ENCODE measurements at regions not wholly inside any gene's neighbourhood (a gene's known extent, or its start where the extent isn't known, plus 50 kb on each side); places are given as distances from the start of the nearest gene placed in this dataset.
"Not testable (repeated sequence)": the region's sequence is repeated elsewhere in the genome, so short reads cannot be mapped to it uniquely, and the experiment has no call there.

- H4K91ac ChIP-seq (ENCODE audit: insufficient read depth, low read depth, low read length); dilution Hi-C loops (cut with HindIII; ENCODE audit: low sequenced_read_pairs, unreplicated experiment); ATAC-seq (ENCODE audit: low read depth); H2BK5ac ChIP-seq (ENCODE audit: low read depth, low read length, poor library complexity, severe bottlenecking); H4K20me1 ChIP-seq (ENCODE audit: insufficient read depth, low read length); H2AK9ac ChIP-seq (replicated peaks; ENCODE audit: low read depth, low read length, poor library complexity); H4K5ac ChIP-seq (ENCODE audit: low read depth, low read length); H3K4me1 ChIP-seq (ENCODE audit: control insufficient read depth, insufficient read depth, low read length); H3K9me1 ChIP-seq (ENCODE audit: insufficient read depth, low read length); H3K79me1 ChIP-seq (ENCODE audit: low read depth in 1 of 2, low read length in 2 of 2); H3K4me2 ChIP-seq (ENCODE audit: low read depth, low read length); DNase-seq; CTCF ChIA-PET; H2AFZ ChIP-seq (replicated peaks; ENCODE audit: low read length, poor library complexity); H3K9ac ChIP-seq (ENCODE audit: low read depth, low read length); BruUV-seq (replicated peaks); H3K36me3 ChIP-seq (ENCODE audit: control insufficient read depth, insufficient read depth, low read length); H3K27ac ChIP-seq (ENCODE audit: insufficient read depth, low read length); H3K4me3 ChIP-seq (ENCODE audit: insufficient read depth, low read depth, low read length); H3K4ac ChIP-seq (ENCODE audit: low read depth, low read length); POLR2A ChIA-PET (ENCODE audit: unreplicated experiment); H3K18ac ChIP-seq (ENCODE audit: low read depth, low read length); H2AK5ac ChIP-seq (ENCODE audit: low read depth, low read length); H3K14ac ChIP-seq (replicated peaks; ENCODE audit: low read depth, low read length); H3K27me3 ChIP-seq (ENCODE audit: control insufficient read depth, insufficient read depth, low read length); H2BK120ac ChIP-seq (ENCODE audit: low read depth, low read length); H3K23ac ChIP-seq (ENCODE audit: low read depth, low read length); H2BK15ac ChIP-seq (ENCODE audit: low read depth, low read length); H2BK20ac ChIP-seq (ENCODE audit: low read depth, low read length); intact Hi-C loops (cut with micrococcal nuclease); H4K8ac ChIP-seq (ENCODE audit: low read depth in 2 of 2, low read length in 2 of 2); H3K56ac ChIP-seq (ENCODE audit: extremely low read depth, insufficient read depth, low read length); in situ Hi-C loops (cut with MboI; ENCODE audit: low sequenced_read_pairs): not testable (repeated sequence)
- peaks cover 14% of the 10 kb centered on the region; the same call in 1 of the 2 replicates for H3K9me3 ChIP-seq (ENCODE audit: control insufficient read depth, insufficient read depth, low read length)
- 20% methylated on average over 1 of the region's 7 CpGs; no CpG with 5 or more reads in 1 of the 2 experiments for WGBS, 2 experiments (ENCODE audit: extremely low coverage in 2 of 2, insufficient read length in 1 of 2)
Observed at GRCh38 chr7:69446213-69446612, 152.1 kb upstream of the AUTS2 start.

All from IMR-90 (cell line).